Upper lobe of left lung (tissue), 6 donors: ENCODE measurements at regions not wholly inside any gene's neighbourhood (a gene's known extent, or its start where the extent isn't known, plus 50 kb on each side); places are given as distances from the start of the nearest gene placed in this dataset.

Source experiments
- ATAC-seq, 2 donors: fragments of 200-7000 bp; cut with Tn5 transposase; one replicate each; pipeline ENCODE4 v1.9.1; 2022; ENCODE audit warnings: mild to moderate bottlenecking in 2 of 2, moderate library complexity in 2 of 2; ENCODE audit not compliant: low FRiP score in 2 of 2
- DNase-seq, 2 donors: peaks; one replicate each; pipeline ENCODE4 v3.0.0-alpha.2; 2019 to 2020
- H3K27ac ChIP-seq, 4 donors: fragments of 200-600 bp; sonication (generic); one replicate each; pipeline ENCODE4 v1.5.1; 2016 to 2019
- H3K27me3 ChIP-seq, 4 donors: fragments of 200-600 bp; sonication (generic); one replicate each; pipeline ENCODE4 v1.5.1; 2017 to 2019
- H3K36me3 ChIP-seq, 4 donors: fragments of 200-600 bp; sonication (generic); one replicate each; pipeline ENCODE4 v1.5.1; 2016 to 2019
- H3K4me1 ChIP-seq, 4 donors: fragments of 200-600 bp; sonication (generic); one replicate each; pipeline ENCODE4 v1.5.1; 2018 to 2019
- H3K4me3 ChIP-seq, 4 donors: fragments of 200-600 bp; sonication (generic); one replicate each; pipeline ENCODE4 v1.5.1; 2017 to 2019; ENCODE audit warnings: mild to moderate bottlenecking in 2 of 4, moderate library complexity in 1 of 4
- H3K9me3 ChIP-seq, 4 donors: fragments of 200-600 bp; sonication (generic); one replicate each; pipeline ENCODE4 v1.5.1; 2018 to 2019
- EP300 ChIP-seq, 4 donors: sonication (generic); formaldehyde crosslinking; IDR thresholded peaks; one replicate each; pipeline ENCODE4 v1.5.1; 2017; ENCODE audit warnings: antibody characterized with exemption in 4 of 4, control low read depth in 2 of 4
- POLR2A ChIP-seq, 4 donors: fragments of 450-650 bp; IDR thresholded peaks; one replicate each; pipeline ENCODE4 v1.5.1; 2016 to 2017; ENCODE audit warnings: antibody characterized with exemption in 4 of 4, mild to moderate bottlenecking in 2 of 4
- POLR2AphosphoS5 ChIP-seq, 2 donors: sonication (generic); formaldehyde crosslinking; IDR thresholded peaks; one replicate each; pipeline ENCODE4 v1.5.1; 2017; ENCODE audit warnings: antibody characterized with exemption in 2 of 2
- WGBS, 2 donors: methylation state at CpG; one replicate each; pipeline ENCODE4 v1.1.5; 2017 to 2018; 5-methylcytosine and 5-hydroxymethylcytosine counted together
- TF ChIP-seq, protein P1 (sequence below), 6 experiments: fragments of 450-650 bp in 4 of 6; fragments of 200-600 bp in 2 of 6; sonication (generic) in 2 of 6; IDR thresholded peaks; one replicate each; pipeline ENCODE4 v1.5.1; 2016 to 2019; ENCODE audit warnings: antibody characterized with exemption in 6 of 6
- donor health status: DM: no; HTN: no; CAD: no; lungs with moderate emphysema.
- donor health status: DM: no; HTN: yes; CAD: no; lungs with severe emphysema.

- Histone ChIP-seq H3K4me1 (peaks cover 0 to 7% (median 5%) of the 10 kb centered on the region in 4 donors), H3K27me3 (no peaks in the 10 kb centered on the region), H3K36me3 (no peaks in the 10 kb centered on the region), H3K4me3 (no peak overlapping the region), H3K27ac (no peak overlapping the region), H3K9me3 (no peaks in the 10 kb centered on the region)
- TF ChIP-seq, protein P1, sequence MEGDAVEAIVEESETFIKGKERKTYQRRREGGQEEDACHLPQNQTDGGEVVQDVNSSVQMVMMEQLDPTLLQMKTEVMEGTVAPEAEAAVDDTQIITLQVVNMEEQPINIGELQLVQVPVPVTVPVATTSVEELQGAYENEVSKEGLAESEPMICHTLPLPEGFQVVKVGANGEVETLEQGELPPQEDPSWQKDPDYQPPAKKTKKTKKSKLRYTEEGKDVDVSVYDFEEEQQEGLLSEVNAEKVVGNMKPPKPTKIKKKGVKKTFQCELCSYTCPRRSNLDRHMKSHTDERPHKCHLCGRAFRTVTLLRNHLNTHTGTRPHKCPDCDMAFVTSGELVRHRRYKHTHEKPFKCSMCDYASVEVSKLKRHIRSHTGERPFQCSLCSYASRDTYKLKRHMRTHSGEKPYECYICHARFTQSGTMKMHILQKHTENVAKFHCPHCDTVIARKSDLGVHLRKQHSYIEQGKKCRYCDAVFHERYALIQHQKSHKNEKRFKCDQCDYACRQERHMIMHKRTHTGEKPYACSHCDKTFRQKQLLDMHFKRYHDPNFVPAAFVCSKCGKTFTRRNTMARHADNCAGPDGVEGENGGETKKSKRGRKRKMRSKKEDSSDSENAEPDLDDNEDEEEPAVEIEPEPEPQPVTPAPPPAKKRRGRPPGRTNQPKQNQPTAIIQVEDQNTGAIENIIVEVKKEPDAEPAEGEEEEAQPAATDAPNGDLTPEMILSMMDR (IDR thresholded peaks at IDR 0.05): no peak
- TF ChIP-seq POLR2AphosphoS5 (IDR thresholded peaks at IDR 0.05) (no peak), POLR2A (IDR thresholded peaks at IDR 0.05) (no peak), EP300 (IDR thresholded peaks at IDR 0.05) (no peak)
- whole genome bisulfite sequencing, 2 donors: 76 to 97% methylated on average over 1 of the region's 1 CpG
- ATAC-seq: peak in 1 of 2 donors; percentile 55
- DNase-seq: no peak
Measured at GRCh38 chr12:28961948-28962384, 187.1 kb upstream of the FAR2 start.

- Histone ChIP-seq H3K9me3 (no peaks in the 10 kb centered on the region), H3K27me3 (no peaks in the 10 kb centered on the region), H3K36me3 (no peaks in the 10 kb centered on the region), H3K27ac (no peak overlapping the region), H3K4me3 (no peak overlapping the region), H3K4me1 (peaks cover 0 to 7% (median 5%) of the 10 kb centered on the region in 4 donors)
- no peak for TF ChIP-seq POLR2AphosphoS5 (IDR thresholded peaks at IDR 0.05)
- TF ChIP-seq, protein P1 (IDR thresholded peaks at IDR 0.05): peak in 2 of 6 experiments; percentile 17 to 35
- no peak for TF ChIP-seq POLR2A (IDR thresholded peaks at IDR 0.05)
- no peak for TF ChIP-seq EP300 (IDR thresholded peaks at IDR 0.05)
- 16 to 26% methylated on average over 2 of the region's 2 CpGs for WGBS, 2 donors
- ATAC-seq (no peak), DNase-seq (no peak)
Measured at GRCh38 chr12:28963554-28963953, 185.5 kb upstream of the FAR2 start.

DNA sequence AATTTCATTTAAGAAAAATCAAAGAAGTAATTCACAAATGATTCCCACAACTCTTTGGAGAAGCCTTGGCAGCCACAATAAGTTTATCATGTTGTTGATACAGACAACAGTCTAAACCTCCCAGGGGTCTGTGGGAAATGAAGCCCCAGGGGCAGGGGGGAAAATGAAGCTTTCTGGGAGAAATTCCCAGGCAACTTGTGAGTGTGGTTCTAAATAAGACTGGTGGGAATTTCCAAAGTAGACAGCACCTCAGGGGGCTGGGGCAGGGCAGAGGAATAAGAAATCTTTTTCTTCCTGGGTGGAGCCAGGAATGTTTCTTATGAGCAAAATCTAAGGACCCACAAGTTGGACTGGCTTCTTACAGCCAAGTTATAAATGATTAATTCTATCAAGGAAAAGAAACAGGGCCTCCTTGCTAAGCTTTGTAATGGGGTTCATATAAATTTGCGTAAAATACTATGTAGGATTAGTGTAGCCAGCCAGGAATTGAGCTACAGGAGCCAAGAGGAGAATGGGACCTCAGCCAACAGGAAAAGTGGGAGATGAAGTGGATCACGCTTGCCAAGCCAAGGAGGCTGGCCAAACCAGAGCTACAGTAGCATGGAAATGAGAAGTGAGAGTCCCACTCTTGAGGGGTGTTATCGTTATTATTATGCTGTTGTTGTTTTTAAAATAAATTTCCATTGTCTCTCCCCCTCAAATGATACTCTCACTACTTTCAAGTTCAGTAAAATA lies 182.9 kb upstream of the FAR2 start:
- TF ChIP-seq, protein P1 (IDR thresholded peaks at IDR 0.05): no peak
- TF ChIP-seq POLR2A (IDR thresholded peaks at IDR 0.05): no peak
- TF ChIP-seq EP300 (IDR thresholded peaks at IDR 0.05): no peak
- no peak for TF ChIP-seq POLR2AphosphoS5 (IDR thresholded peaks at IDR 0.05)
- WGBS, 2 donors: 24 to 41% methylated on average over 3 of the region's 3 CpGs
- ATAC-seq (peak in 1 of 2 donors; percentile 32), DNase-seq (peak in 1 of 2 donors; percentile 63)
- Histone ChIP-seq H3K36me3 (no peaks in the 10 kb centered on the region), H3K4me1 (peaks cover 0 to 7% (median 5%) of the 10 kb centered on the region in 4 donors), H3K27me3 (no peaks in the 10 kb centered on the region), H3K9me3 (no peaks in the 10 kb centered on the region), H3K27ac (no peak overlapping the region), H3K4me3 (no peak overlapping the region)

DNA sequence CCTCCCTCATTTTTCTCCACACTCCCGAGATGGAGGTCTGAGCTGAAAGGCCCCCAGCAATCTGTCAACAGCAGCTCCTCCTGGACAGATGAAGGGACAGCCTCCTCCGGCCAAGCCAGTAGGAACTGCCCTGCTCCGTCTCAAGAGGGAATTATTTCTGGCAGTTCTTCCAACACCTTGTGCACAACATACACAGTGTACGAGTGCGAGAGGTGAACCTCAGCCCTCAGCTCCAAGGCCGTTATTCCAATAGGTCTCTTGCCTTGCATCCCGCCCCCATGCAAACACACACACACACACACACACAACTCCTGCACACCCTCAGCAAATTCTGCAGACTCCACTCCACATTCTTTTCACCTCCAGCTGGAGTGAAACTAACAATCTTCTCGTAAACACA lies 181.7 kb upstream of the FAR2 start:
- TF ChIP-seq POLR2A (IDR thresholded peaks at IDR 0.05) (no peak), POLR2AphosphoS5 (IDR thresholded peaks at IDR 0.05) (no peak), EP300 (IDR thresholded peaks at IDR 0.05) (no peak)
- TF ChIP-seq, protein P1 (IDR thresholded peaks at IDR 0.05): no peak

DNA sequence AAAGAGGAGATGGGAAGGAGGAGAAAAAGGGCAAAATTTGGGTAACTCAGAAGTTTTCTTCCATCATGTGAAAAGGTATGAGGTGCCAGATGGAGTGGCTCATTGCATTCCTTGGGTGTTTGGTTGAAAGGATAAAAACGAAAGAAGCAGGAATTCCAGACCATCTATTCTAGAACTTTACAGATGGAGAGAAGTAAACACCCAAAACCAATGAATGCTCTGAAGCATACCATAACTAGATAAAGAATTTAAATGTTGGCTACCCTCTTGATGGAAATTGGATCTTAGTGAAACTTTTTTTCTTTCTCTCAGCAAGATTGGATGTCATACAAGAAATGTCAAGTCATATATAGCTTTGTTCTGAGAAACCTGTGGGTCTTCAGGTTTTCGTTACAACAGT lies 175.6 kb upstream of the FAR2 start:
- DNase-seq: no peak
- no peak for ATAC-seq
- Histone ChIP-seq H3K27ac (no peak overlapping the region), H3K4me3 (no peak overlapping the region), H3K9me3 (no peaks in the 10 kb centered on the region), H3K4me1 (no peaks in the 10 kb centered on the region), H3K27me3 (no peaks in the 10 kb centered on the region), H3K36me3 (no peaks in the 10 kb centered on the region)
- no peak for TF ChIP-seq POLR2AphosphoS5 (IDR thresholded peaks at IDR 0.05)
- TF ChIP-seq POLR2A (IDR thresholded peaks at IDR 0.05): no peak
- TF ChIP-seq, protein P1 (IDR thresholded peaks at IDR 0.05): no peak
- no peak for TF ChIP-seq EP300 (IDR thresholded peaks at IDR 0.05)
- WGBS, 2 donors: 75 to 85% methylated on average over 2 of the region's 2 CpGs

More for the DNA sequence above, 181.7 kb upstream of the FAR2 start:
- DNase-seq: no peak
- Histone ChIP-seq H3K27me3 (no peaks in the 10 kb centered on the region), H3K4me3 (no peak overlapping the region), H3K27ac (no peak overlapping the region), H3K36me3 (no peaks in the 10 kb centered on the region), H3K9me3 (no peaks in the 10 kb centered on the region), H3K4me1 (peaks cover 0 to 7% (median 5%) of the 10 kb centered on the region in 4 donors)
- ATAC-seq: peak in 1 of 2 donors; percentile 57
- 89 to 94% methylated on average over 6 to 8 of the region's 8 CpGs for WGBS, 2 donors
